Thymus (tissue), 11 donors: ENCODE measurements at regions not wholly inside any gene's neighbourhood (a gene's known extent, or its start where the extent isn't known, plus 50 kb on each side); places are given as distances from the start of the nearest gene placed in this dataset.
"Not testable (repeated sequence)": the region's sequence is repeated elsewhere in the genome, so short reads cannot be mapped to it uniquely, and the experiment has no call there.

Experiments
- DNase-seq, 9 donors: peaks; one replicate each; pipeline ENCODE4 v3.0.0-alpha.2; 2013; ENCODE audit warnings: low spot score in 9 of 9, low read depth in 6 of 9, missing footprints in 1 of 9
- H3K27ac ChIP-seq, 2 donors: one replicate each; pipeline ENCODE4 v1.5.1; 2013; ENCODE audit warnings: control low read depth in 1 of 2, low read depth in 1 of 2, low read length in 1 of 2, mild to moderate bottlenecking in 1 of 2, moderate library complexity in 1 of 2
- H3K27me3 ChIP-seq, 2 donors: one replicate each; pipeline ENCODE4 v1.5.1; 2013; ENCODE audit warnings: low read length in 1 of 2; ENCODE audit not compliant: control insufficient read depth in 2 of 2, insufficient read depth in 1 of 2
- H3K36me3 ChIP-seq, 2 donors: one replicate each; pipeline ENCODE4 v1.5.1; 2013; ENCODE audit warnings: low read length in 1 of 2, mild to moderate bottlenecking in 1 of 2, moderate library complexity in 1 of 2; ENCODE audit not compliant: control insufficient read depth in 2 of 2, insufficient read depth in 2 of 2
- H3K4me1 ChIP-seq, 2 donors: one replicate each; pipeline ENCODE4 v1.5.1; 2013; ENCODE audit warnings: low read length in 2 of 2; ENCODE audit not compliant: control insufficient read depth in 2 of 2, insufficient read depth in 2 of 2
- H3K4me3 ChIP-seq, 2 donors: one replicate each; pipeline ENCODE4 v1.5.1; 2013; ENCODE audit warnings: low read length in 2 of 2, control low read depth in 1 of 2, mild to moderate bottlenecking in 1 of 2
- H3K9me3 ChIP-seq, 2 donors: one replicate each; pipeline ENCODE4 v1.5.1; 2013; ENCODE audit warnings: low read length in 1 of 2, mild to moderate bottlenecking in 1 of 2; ENCODE audit not compliant: control insufficient read depth in 2 of 2, insufficient read depth in 1 of 2
- WGBS: extraction: QIAGEN DNeasy Blood & Tissue Kit; methylation state at CpG from one replicate; pipeline ENCODE4 v1.1.7; 2013; 5-methylcytosine and 5-hydroxymethylcytosine counted together
- donor health status: healthy.

- DNase-seq = no peak
- H3K4me1 ChIP-seq = no peaks in the 10 kb centered on the region
- no peaks in the 10 kb centered on the region for H3K36me3 ChIP-seq
- 93% methylated on average over 4 of the region's 4 CpGs for WGBS
- no peaks in the 10 kb centered on the region for H3K9me3 ChIP-seq
- no peak overlapping the region for H3K4me3 ChIP-seq
- no peak overlapping the region for H3K27ac ChIP-seq
- H3K27me3 ChIP-seq = no peaks in the 10 kb centered on the region
Observed at GRCh38 chr12:18887368-18887767, 149.4 kb downstream of the CAPZA3 start.

- no peaks in the 10 kb centered on the region for H3K27me3 ChIP-seq
- H3K4me1 ChIP-seq = no peaks in the 10 kb centered on the region
- H3K4me3 ChIP-seq = no peak overlapping the region
- DNase-seq = no peak
- H3K9me3 ChIP-seq = no peaks in the 10 kb centered on the region
- H3K27ac ChIP-seq = no peak overlapping the region
- H3K36me3 ChIP-seq = no peaks in the 10 kb centered on the region
- 91% methylated on average over 2 of the region's 2 CpGs for WGBS
Observed at GRCh38 chr12:18888047-18888446, 150.1 kb downstream of the CAPZA3 start.

- not testable (repeated sequence) for H3K4me3 ChIP-seq, H3K27me3 ChIP-seq, H3K9me3 ChIP-seq, H3K36me3 ChIP-seq, H3K27ac ChIP-seq, H3K4me1 ChIP-seq, DNase-seq
- WGBS = 89% methylated on average over 3 of the region's 3 CpGs
Observed at GRCh38 chr12:18890621-18891020, 152.7 kb downstream of the CAPZA3 start.

DNA sequence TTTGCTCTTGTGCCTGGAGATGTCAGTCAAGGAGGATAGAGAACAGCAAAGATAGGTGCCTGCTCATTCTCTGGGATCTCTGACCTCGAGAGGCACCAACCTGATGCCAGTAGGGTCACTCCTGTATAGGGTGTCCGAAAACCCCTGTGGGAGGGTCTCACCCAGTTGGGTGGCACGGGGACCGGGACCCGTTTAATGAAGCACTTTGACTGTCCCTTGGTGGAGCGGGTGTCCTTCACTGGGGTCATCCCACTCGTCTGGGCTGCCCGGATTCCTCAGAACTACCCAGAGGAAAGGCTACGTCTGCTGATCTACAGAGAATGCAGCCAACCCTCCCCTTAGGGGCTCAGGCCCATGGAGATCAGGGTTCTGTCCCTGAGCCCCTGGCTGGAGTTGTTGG is 157.6 kb downstream of the CAPZA3 start:
- no peak overlapping the region for H3K27ac ChIP-seq
- H3K36me3 ChIP-seq = no peaks in the 10 kb centered on the region
- no peaks in the 10 kb centered on the region for H3K9me3 ChIP-seq
- H3K27me3 ChIP-seq = no peaks in the 10 kb centered on the region
- no peaks in the 10 kb centered on the region for H3K4me1 ChIP-seq
- H3K4me3 ChIP-seq = no peak overlapping the region
- DNase-seq = no peak
- WGBS = 98% methylated on average over 9 of the region's 9 CpGs

GRCh38 chr12:18895946-18896345 is 158.0 kb downstream of the CAPZA3 start:
- DNase-seq = no peak
- H3K4me1 ChIP-seq = no peaks in the 10 kb centered on the region
- H3K27ac ChIP-seq = no peak overlapping the region
- H3K9me3 ChIP-seq = no peaks in the 10 kb centered on the region
- H3K4me3 ChIP-seq = no peak overlapping the region
- no peaks in the 10 kb centered on the region for H3K27me3 ChIP-seq
- WGBS = 91% methylated on average over 7 of the region's 7 CpGs
- H3K36me3 ChIP-seq = no peaks in the 10 kb centered on the region

GRCh38 chr12:18897823-18898222 is 159.9 kb downstream of the CAPZA3 start:
- H3K27me3 ChIP-seq = no peaks in the 10 kb centered on the region
- no peaks in the 10 kb centered on the region for H3K9me3 ChIP-seq
- no peak for DNase-seq
- WGBS = 91% methylated on average over 5 of the region's 5 CpGs
- no peaks in the 10 kb centered on the region for H3K4me1 ChIP-seq
- H3K27ac ChIP-seq = no peak overlapping the region
- no peaks in the 10 kb centered on the region for H3K36me3 ChIP-seq
- no peak overlapping the region for H3K4me3 ChIP-seq

GRCh38 chr12:18898470-18898869 is 160.6 kb downstream of the CAPZA3 start:
- Histone ChIP-seq H3K4me3 (no peak overlapping the region), H3K27ac (no peak overlapping the region), H3K4me1 (no peaks in the 10 kb centered on the region), H3K9me3 (no peaks in the 10 kb centered on the region), H3K27me3 (no peaks in the 10 kb centered on the region), H3K36me3 (no peaks in the 10 kb centered on the region)
- no peak for DNase-seq
- WGBS = 98% methylated on average over 2 of the region's 2 CpGs

- Histone ChIP-seq H3K27me3 (no peaks in the 10 kb centered on the region), H3K36me3 (no peaks in the 10 kb centered on the region), H3K4me3 (no peak overlapping the region), H3K27ac (no peak overlapping the region), H3K4me1 (no peaks in the 10 kb centered on the region), H3K9me3 (no peaks in the 10 kb centered on the region)
- WGBS = 90% methylated on average over 3 of the region's 3 CpGs
- no peak for DNase-seq
Observed at GRCh38 chr12:18899162-18899561, 161.2 kb downstream of the CAPZA3 start.

GRCh38 chr12:18899678-18900317 is 161.9 kb downstream of the CAPZA3 start:
- DNase-seq = no peak
- WGBS = 89% methylated on average over 8 of the region's 8 CpGs
- Histone ChIP-seq H3K36me3 (no peaks in the 10 kb centered on the region), H3K9me3 (no peaks in the 10 kb centered on the region), H3K27ac (no peak overlapping the region), H3K27me3 (no peaks in the 10 kb centered on the region), H3K4me3 (no peak overlapping the region), H3K4me1 (no peaks in the 10 kb centered on the region)

DNA sequence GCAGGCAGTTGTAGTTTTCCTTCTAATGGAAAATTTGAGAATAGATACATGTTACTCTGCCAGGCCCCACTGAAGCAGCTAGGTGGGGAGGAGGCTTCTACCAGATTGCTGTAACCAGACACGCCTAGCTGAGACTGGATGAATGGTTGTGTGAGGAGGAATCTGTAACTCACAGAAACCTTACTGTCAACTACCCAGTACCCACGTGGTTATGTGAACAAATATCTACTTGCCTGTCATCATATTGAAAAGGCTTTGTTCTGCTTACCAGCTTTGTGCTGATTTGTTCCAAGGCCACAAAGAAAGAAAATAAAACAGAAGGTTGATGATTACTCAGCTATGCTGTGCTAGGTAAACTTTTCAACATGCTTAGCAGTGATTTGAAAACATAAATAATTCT is 167.2 kb downstream of the CAPZA3 start:
- H3K27ac ChIP-seq = no peak overlapping the region
- no peak for DNase-seq
- H3K27me3 ChIP-seq = no peaks in the 10 kb centered on the region
- no peak overlapping the region for H3K4me3 ChIP-seq
- no peaks in the 10 kb centered on the region for H3K36me3 ChIP-seq
- H3K4me1 ChIP-seq = no peaks in the 10 kb centered on the region
- H3K9me3 ChIP-seq = no peaks in the 10 kb centered on the region
- 83% methylated on average over 2 of the region's 2 CpGs for WGBS
